ENCODE measurements at regions not wholly inside any gene's neighbourhood (a gene's known extent, or its start where the extent isn't known, plus 50 kb on each side); places are given as distances from the start of the nearest gene placed in this dataset.
"Not testable (repeated sequence)": the region's sequence is repeated elsewhere in the genome, so short reads cannot be mapped to it uniquely, and the experiment has no call there.

GRCh38 chr13:59404331-59404730, 759.4 kb downstream of the DIAPH3 start:
- no peak overlapping the region for H3K4me3 ChIP-seq

GRCh38 chr13:59407251-59407650, 756.5 kb downstream of the DIAPH3 start:
- H3K27me3 ChIP-seq (ENCODE audit: insufficient read depth in 3 of 3, low read length in 2 of 3); H3K4me1 ChIP-seq; DNase-seq; H3K36me3 ChIP-seq (ENCODE audit: insufficient read depth in 1 of 2, low read depth in 1 of 2); H3K4me3 ChIP-seq; H3K9me3 ChIP-seq; intact Hi-C loops (cut with DNase I); ATAC-seq; H3K27ac ChIP-seq: not testable (repeated sequence)
- 94 to 97% (median 96%) methylated on average over 2 of the region's 2 CpGs for WGBS, 3 donors

More at GRCh38 chr13:59404331-59404730, 759.4 kb downstream of the DIAPH3 start:
- intact Hi-C loops (cut with DNase I) = no loop called here
- no peaks in the 10 kb centered on the region for H3K27me3 ChIP-seq (ENCODE audit: insufficient read depth in 3 of 3, low read length in 2 of 3)
- ATAC-seq (no peak), DNase-seq (no peak)
- H3K4me1 ChIP-seq = no peaks in the 10 kb centered on the region
- TF ChIP-seq CTCF (IDR thresholded peaks at IDR 0.05) = no peak
- H3K9me3 ChIP-seq = no peaks in the 10 kb centered on the region
- H3K27ac ChIP-seq = no peak overlapping the region
- H3K36me3 ChIP-seq (ENCODE audit: insufficient read depth in 1 of 2, low read depth in 1 of 2) = no peaks in the 10 kb centered on the region

- ATAC-seq (no peak), DNase-seq (no peak)
- no peaks in the 10 kb centered on the region for H3K4me1 ChIP-seq
- intact Hi-C loops (cut with DNase I) = no loop called here
- peaks cover 0 to 4% (median 0%) of the 10 kb centered on the region in 3 donors for H3K27me3 ChIP-seq (ENCODE audit: insufficient read depth in 3 of 3, low read length in 2 of 3)
- no peaks in the 10 kb centered on the region for H3K9me3 ChIP-seq
- H3K27ac ChIP-seq = no peak overlapping the region
- 75 to 79% (median 77%) methylated on average over 5 of the region's 5 CpGs for WGBS, 3 donors
- no peaks in the 10 kb centered on the region for H3K36me3 ChIP-seq (ENCODE audit: insufficient read depth in 1 of 2, low read depth in 1 of 2)
- TF ChIP-seq CTCF (IDR thresholded peaks at IDR 0.05) = no peak
- no peak overlapping the region for H3K4me3 ChIP-seq
Observed at GRCh38 chr13:59408738-59409137, 755.0 kb downstream of the DIAPH3 start.

GRCh38 chr13:59409211-59409610, 754.5 kb downstream of the DIAPH3 start:
- peak in 2 of 4 donors; percentile 17 to 40 for ATAC-seq
- intact Hi-C loops (cut with DNase I) = no loop called here
- Histone ChIP-seq H3K27me3 (ENCODE audit: insufficient read depth in 3 of 3, low read length in 2 of 3) (peaks cover 0 to 4% (median 0%) of the 10 kb centered on the region in 3 donors), H3K27ac (no peak overlapping the region), H3K9me3 (no peaks in the 10 kb centered on the region), H3K4me1 (no peaks in the 10 kb centered on the region), H3K36me3 (ENCODE audit: insufficient read depth in 1 of 2, low read depth in 1 of 2) (no peaks in the 10 kb centered on the region), H3K4me3 (no peak overlapping the region)
- WGBS, 3 donors = 2 to 6% (median 3%) methylated on average over 2 of the region's 2 CpGs
- peak in 1 of 2 donors; percentile 23 for DNase-seq
- no peak for TF ChIP-seq CTCF (IDR thresholded peaks at IDR 0.05)

GRCh38 chr13:59409634-59410200, 754.0 kb downstream of the DIAPH3 start:
- no peaks in the 10 kb centered on the region for H3K9me3 ChIP-seq
- TF ChIP-seq CTCF (IDR thresholded peaks at IDR 0.05) = no peak
- intact Hi-C loops (cut with DNase I) = loop anchor here in 1 of 2 donors (10.0 kb wide), 1 partner anchor 975 kb away; no protein-coding TSS in a partner anchor
- no peak overlapping the region for H3K27ac ChIP-seq
- no peak overlapping the region for H3K4me3 ChIP-seq
- ATAC-seq (no peak), DNase-seq (no peak)
- no peaks in the 10 kb centered on the region for H3K36me3 ChIP-seq (ENCODE audit: insufficient read depth in 1 of 2, low read depth in 1 of 2)
- no peaks in the 10 kb centered on the region for H3K4me1 ChIP-seq
- peaks cover 0 to 4% (median 0%) of the 10 kb centered on the region in 3 donors for H3K27me3 ChIP-seq (ENCODE audit: insufficient read depth in 3 of 3, low read length in 2 of 3)
- WGBS, 3 donors = 68 to 75% (median 71%) methylated on average over 8 of the region's 8 CpGs

Data from psoas muscle (tissue), 7 donors.